Muscle layer of duodenum (tissue), 2 donors: ENCODE measurements at regions not wholly inside any gene's neighbourhood (a gene's known extent, or its start where the extent isn't known, plus 50 kb on each side); places are given as distances from the start of the nearest gene placed in this dataset.

Experiments used
- H3K27ac ChIP-seq: one replicate; pipeline ENCODE4 v1.7.0; 2013; ENCODE audit warnings: mild to moderate bottlenecking, low read length
- H3K27me3 ChIP-seq: one replicate; pipeline ENCODE4 v1.7.0; 2013; ENCODE audit warnings: low read depth, mild to moderate bottlenecking, control low read depth, low read length
- H3K36me3 ChIP-seq, 2 donors: one replicate each; pipeline ENCODE4 v1.7.0; 2013; ENCODE audit warnings: low read length in 2 of 2, control low read depth in 1 of 2, mild to moderate bottlenecking in 1 of 2; ENCODE audit not compliant: insufficient read depth in 2 of 2, control insufficient read depth in 1 of 2
- H3K4me1 ChIP-seq, 2 donors: one replicate each; pipeline ENCODE4 v1.7.0; 2013; ENCODE audit warnings: low read length in 2 of 2, mild to moderate bottlenecking in 2 of 2, control low read depth in 1 of 2, moderate library complexity in 1 of 2; ENCODE audit not compliant: insufficient read depth in 2 of 2, control insufficient read depth in 1 of 2
- H3K4me3 ChIP-seq, 2 donors: one replicate each; pipeline ENCODE4 v1.7.0; 2013; ENCODE audit warnings: low read length in 2 of 2, low read depth in 1 of 2, mild to moderate bottlenecking in 1 of 2
- H3K9me3 ChIP-seq, 2 donors: one replicate each; pipeline ENCODE4 v1.7.0; 2013; ENCODE audit warnings: low read length in 2 of 2, control low read depth in 1 of 2, mild to moderate bottlenecking in 1 of 2; ENCODE audit not compliant: control insufficient read depth in 1 of 2
- donor health status: healthy.

DNA sequence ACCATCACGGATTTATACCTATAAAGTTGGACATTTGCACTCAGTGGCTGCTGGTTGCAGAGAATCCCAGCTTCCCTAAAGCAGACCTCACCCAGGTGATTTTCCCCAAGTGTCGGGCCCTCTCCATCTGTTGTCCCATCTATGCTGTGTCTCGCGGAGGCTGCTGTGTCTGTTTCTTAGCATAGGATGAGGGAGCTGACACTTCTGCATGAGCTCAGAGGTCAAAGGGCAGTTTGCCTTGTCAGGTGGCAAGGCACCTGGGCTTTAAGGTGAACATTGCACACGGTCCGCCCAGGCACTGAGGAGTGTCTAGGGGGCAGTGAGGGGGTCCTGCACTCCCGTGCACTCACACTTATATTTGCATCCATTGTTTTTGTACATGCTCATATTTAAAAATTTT, 151.6 kb downstream of the ZIC5 start:
- Histone ChIP-seq H3K4me3 (no peak overlapping the region), H3K27me3 (no peaks in the 10 kb centered on the region), H3K4me1 (no peaks in the 10 kb centered on the region), H3K36me3 (no peaks in the 10 kb centered on the region), H3K27ac (no peak overlapping the region), H3K9me3 (peaks cover 5 to 13% of the 10 kb centered on the region in 2 donors)

DNA sequence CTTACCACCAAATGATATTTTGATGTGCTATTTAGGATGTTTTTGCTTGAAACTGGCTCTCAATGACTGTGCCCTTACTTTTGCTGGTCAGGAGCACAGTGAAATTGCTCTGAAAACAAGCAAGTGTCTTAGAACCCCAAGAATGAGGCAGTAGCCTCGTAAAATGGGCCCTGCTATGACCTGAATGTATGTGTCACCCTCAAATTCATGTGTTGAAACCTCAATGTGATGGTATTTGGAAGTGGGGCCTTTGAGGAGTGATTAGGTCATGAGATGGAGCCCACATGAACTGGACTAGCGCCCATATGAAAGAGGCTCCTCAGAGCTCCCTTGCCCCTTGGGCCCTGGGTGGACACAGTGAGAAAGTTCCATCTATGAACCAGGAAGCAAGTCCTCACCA, 155.2 kb downstream of the ZIC5 start:
- Histone ChIP-seq H3K27ac (no peak overlapping the region), H3K36me3 (no peaks in the 10 kb centered on the region), H3K4me1 (no peaks in the 10 kb centered on the region), H3K27me3 (no peaks in the 10 kb centered on the region), H3K9me3 (no peaks in the 10 kb centered on the region), H3K4me3 (no peak overlapping the region)

DNA sequence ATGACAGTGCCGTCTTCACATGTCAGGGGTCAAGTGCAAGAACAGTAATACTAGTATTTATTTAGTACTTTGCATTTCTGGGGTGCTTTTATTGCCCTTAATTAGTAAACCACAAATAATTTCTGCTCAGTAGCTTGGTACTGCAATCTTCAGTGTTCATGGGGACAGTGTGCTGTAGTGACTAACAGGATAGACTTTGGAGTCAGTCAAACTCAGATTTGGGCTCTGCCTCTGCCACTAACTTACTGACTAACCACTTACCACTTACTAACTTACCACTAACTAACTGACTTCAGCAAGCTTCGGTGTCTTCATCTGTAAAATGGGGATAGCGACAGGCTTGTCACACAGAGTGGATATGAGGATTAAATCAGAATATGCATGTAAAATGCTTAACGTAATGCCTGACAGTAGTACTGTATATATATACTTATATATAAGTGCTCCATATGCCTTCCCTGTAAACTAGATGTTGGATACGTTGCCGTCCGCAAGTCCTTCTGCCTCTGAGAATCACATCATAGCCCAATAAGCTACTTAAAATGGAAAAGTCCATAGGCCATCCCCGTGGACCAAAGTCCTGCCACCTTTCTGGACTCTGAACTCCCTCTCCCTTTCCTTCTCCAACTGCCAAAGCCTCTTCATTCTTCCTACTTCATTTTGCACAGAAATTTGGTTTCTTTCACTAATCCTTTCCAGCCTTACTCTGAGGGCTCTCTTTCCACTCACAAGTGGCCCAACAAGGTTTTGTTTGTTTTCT, 158.1 kb downstream of the ZIC5 start:
- Histone ChIP-seq H3K27ac (no peak overlapping the region), H3K4me1 (no peaks in the 10 kb centered on the region), H3K9me3 (no peaks in the 10 kb centered on the region), H3K27me3 (no peaks in the 10 kb centered on the region), H3K4me3 (no peak overlapping the region), H3K36me3 (no peaks in the 10 kb centered on the region)

DNA sequence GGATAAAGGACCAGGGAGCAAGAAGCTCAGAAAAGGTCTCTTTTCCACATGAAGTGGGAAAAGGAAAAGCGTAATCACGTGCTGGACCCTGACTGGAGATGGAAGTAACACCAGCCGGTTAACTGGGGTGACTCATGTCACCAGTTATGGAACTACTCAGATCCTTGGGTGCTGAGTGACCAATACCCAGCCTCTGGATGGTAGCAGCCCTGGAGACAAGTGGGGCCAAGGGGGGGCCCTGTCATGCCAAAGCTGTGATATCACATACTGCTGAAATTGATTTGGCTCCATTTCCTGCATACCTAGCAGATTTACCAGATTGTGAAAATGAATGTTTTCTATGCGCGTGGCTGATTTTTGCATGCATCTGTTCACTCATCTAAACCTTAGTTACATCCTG, 158.9 kb downstream of the ZIC5 start:
- no peaks in the 10 kb centered on the region for H3K27me3 ChIP-seq
- no peaks in the 10 kb centered on the region for H3K9me3 ChIP-seq
- no peak overlapping the region for H3K4me3 ChIP-seq
- no peak overlapping the region for H3K27ac ChIP-seq
- H3K36me3 ChIP-seq: no peaks in the 10 kb centered on the region
- H3K4me1 ChIP-seq: no peaks in the 10 kb centered on the region

DNA sequence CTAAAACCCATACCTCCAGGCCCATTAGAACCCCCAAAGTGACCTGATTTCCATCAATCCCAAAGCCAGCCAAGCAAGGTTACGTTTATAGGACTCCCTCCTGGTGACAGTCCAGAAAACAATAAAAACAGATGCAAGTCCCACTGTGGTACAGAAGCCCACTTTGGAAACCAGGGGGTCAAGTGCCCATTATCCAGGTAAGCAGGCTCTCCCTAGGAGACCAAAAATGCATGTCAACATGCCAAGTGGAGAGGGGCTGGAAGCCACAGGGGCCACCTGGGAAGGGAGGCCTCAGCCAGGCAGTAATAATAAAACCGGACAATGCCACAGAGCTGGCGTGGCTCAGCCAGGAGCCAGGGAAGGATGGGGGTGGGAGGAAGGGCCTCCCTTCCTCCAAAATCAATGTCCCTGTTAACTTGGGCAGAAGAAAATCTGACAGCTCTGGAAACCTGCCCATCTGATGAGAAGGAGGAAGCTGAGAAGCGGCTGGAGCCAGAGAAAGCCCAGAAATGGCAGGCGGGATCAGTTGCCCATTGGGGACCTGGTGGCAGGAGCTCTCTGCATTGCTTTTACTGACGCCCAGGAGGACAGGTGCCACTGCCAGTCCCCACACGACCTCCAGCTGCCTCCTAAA, 160.4 kb downstream of the ZIC5 start:
- Histone ChIP-seq H3K27ac (no peak overlapping the region), H3K9me3 (no peaks in the 10 kb centered on the region), H3K27me3 (no peaks in the 10 kb centered on the region), H3K4me1 (no peaks in the 10 kb centered on the region), H3K4me3 (no peak overlapping the region), H3K36me3 (no peaks in the 10 kb centered on the region)

DNA sequence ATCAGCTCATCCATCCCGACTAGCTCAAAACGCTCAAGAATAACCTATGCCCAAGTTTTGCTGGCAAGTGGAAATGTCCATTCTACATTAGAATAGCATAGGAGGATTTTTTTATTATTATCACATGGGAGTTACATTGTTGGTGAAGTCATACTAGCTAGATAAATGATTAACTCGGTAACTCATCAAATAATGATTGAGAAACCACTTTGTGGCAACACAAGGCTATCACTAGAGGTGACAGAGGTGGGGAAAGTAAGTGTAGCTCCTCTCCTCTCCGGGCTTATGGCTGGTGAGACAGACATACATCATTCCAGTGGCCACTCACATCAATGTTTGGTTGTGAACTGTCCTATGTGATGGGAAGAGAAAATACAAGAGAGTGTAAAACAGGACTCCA, 161.6 kb downstream of the ZIC5 start:
- Histone ChIP-seq H3K9me3 (no peaks in the 10 kb centered on the region), H3K36me3 (no peaks in the 10 kb centered on the region), H3K27ac (no peak overlapping the region), H3K4me1 (no peaks in the 10 kb centered on the region), H3K4me3 (no peak overlapping the region), H3K27me3 (no peaks in the 10 kb centered on the region)

DNA sequence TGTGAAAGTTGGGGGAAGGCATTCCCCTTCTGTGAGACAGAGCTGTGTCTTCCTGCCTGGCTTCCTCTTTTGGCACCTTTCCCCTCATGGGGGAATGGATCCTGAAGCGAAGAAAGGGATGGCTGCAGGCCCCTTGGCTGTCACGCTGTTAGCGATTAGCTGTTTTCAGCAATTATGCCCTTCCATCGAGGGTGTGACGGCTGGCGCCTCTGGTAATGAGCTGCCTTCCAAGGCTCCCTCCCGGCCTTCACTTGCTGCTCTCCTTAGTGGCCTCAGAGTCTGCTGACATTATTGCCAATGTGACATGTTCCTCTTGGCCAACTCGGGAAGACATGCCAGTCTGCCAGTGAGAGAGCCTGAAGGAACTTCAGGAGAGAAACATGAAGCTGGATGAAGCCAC, 162.1 kb downstream of the ZIC5 start:
- Histone ChIP-seq H3K4me3 (no peak overlapping the region), H3K27ac (no peak overlapping the region), H3K4me1 (no peaks in the 10 kb centered on the region), H3K36me3 (no peaks in the 10 kb centered on the region), H3K27me3 (no peaks in the 10 kb centered on the region), H3K9me3 (no peaks in the 10 kb centered on the region)

DNA sequence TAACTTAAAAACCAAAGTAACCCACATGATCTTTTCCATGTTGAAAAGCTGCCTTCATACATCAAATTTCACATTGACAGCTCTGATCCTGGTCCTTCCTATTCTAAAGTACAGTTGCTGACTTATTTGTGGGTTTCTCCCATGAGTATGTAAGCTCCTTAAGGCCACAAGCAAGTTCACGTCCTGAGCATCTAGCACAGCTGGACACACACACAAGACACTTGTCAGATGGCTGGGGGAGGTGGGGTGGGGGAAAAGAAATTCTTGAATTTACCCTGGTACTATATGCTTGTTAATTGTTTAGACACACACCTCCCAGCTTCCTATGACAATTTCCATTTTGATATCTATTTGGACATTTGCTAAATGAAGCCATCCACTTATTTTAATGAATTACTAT, 162.8 kb downstream of the ZIC5 start:
- no peaks in the 10 kb centered on the region for H3K9me3 ChIP-seq
- no peaks in the 10 kb centered on the region for H3K4me1 ChIP-seq
- no peaks in the 10 kb centered on the region for H3K36me3 ChIP-seq
- no peaks in the 10 kb centered on the region for H3K27me3 ChIP-seq
- H3K27ac ChIP-seq: no peak overlapping the region
- no peak overlapping the region for H3K4me3 ChIP-seq

DNA sequence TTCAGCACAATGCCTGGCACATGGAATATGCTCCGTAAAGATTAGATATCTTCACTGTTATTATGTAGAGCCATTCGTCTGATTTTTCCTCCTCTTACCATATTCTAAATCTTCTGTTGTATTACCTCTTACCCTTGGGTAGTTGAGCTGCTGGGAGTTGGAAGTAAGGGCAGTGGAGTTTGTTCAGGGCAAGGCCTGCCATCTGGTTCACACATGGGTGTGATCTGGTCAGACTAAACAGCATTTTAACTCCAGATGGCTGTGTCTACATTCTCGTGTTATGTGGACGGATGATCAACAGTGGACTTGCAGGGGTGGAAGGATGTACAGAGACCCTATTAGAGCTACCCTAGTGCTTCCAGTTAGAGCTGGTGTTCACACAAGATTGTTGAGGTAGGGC, 164.9 kb downstream of the ZIC5 start:
- H3K27ac ChIP-seq: no peak overlapping the region
- H3K36me3 ChIP-seq: no peaks in the 10 kb centered on the region
- no peak overlapping the region for H3K4me3 ChIP-seq
- no peaks in the 10 kb centered on the region for H3K9me3 ChIP-seq
- H3K4me1 ChIP-seq: no peaks in the 10 kb centered on the region
- H3K27me3 ChIP-seq: no peaks in the 10 kb centered on the region

DNA sequence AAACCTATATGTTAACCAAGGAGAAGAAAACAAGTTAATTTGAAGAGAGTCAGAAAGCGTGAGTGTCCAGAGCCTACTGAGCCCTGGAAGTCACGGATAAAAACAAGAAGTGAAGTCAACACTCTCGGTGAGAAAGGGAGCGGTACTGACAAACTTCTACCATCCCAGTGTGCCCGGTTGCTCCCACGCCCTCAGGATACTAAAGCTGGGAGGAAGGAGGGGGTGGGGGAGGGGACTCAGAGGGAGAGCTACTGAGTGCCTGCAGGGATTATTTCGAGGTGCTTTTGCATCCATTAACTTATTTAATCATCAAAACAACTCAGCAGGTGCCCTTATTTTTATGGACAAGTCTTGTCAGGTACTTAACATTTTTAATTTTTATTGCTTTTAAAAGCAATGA, 166.2 kb downstream of the ZIC5 start:
- Histone ChIP-seq H3K36me3 (no peaks in the 10 kb centered on the region), H3K9me3 (no peaks in the 10 kb centered on the region), H3K4me1 (no peaks in the 10 kb centered on the region), H3K4me3 (no peak overlapping the region), H3K27me3 (no peaks in the 10 kb centered on the region), H3K27ac (no peak overlapping the region)

DNA sequence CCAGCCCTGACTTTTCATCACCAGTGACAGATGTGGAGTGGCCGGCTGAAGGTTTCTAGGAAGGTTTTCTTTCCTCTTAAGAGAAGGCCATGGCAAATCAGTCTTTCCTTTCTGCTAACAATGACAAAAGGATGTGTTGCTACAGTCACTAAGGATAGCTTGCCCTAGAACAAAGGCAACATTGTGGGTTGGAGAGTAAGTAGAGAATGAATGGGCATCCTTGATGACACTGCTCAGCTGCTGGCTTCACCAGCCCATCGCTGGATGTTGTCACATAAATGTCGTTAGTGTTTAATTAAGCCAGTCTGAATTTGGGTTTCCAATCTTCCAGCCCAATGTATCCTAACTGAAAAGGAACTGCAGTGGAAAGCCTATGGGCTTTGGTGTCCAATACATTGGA, 168.4 kb downstream of the ZIC5 start:
- H3K36me3 ChIP-seq: no peaks in the 10 kb centered on the region
- H3K4me1 ChIP-seq: no peaks in the 10 kb centered on the region
- H3K27ac ChIP-seq: no peak overlapping the region
- no peak overlapping the region for H3K4me3 ChIP-seq
- no peaks in the 10 kb centered on the region for H3K9me3 ChIP-seq
- no peaks in the 10 kb centered on the region for H3K27me3 ChIP-seq

DNA sequence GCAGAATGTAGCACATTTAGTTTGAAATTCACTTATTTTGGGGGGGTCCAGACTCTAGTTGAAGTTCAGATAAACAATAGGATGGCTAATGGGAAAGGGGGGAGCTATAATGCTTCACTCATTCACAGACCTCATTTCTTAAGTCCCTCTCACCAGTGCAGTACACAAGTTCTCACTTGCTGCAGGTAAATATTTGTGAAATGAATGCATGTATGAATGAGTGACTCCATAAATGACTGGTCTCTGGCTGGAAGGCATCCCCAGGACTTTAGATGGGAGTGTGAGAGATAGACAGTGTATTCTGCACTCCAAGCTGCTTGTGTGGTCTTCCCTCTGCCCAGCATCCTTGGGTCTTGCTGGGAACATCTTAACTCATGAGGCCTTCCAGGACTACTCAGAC, 169.2 kb downstream of the ZIC5 start:
- H3K27ac ChIP-seq: no peak overlapping the region
- H3K27me3 ChIP-seq: no peaks in the 10 kb centered on the region
- H3K4me1 ChIP-seq: no peaks in the 10 kb centered on the region
- H3K4me3 ChIP-seq: no peak overlapping the region
- H3K36me3 ChIP-seq: no peaks in the 10 kb centered on the region
- no peaks in the 10 kb centered on the region for H3K9me3 ChIP-seq
